NCI-H146 (cell line): ENCODE measurements at regions not wholly inside any gene's neighbourhood (a gene's known extent, or its start where the extent isn't known, plus 50 kb on each side); places are given as distances from the start of the nearest gene placed in this dataset.

Experiments
- DNase-seq: peaks from one replicate; lab custom pipeline; 2025; lab: John Stamatoyannopoulos, UW

DNA sequence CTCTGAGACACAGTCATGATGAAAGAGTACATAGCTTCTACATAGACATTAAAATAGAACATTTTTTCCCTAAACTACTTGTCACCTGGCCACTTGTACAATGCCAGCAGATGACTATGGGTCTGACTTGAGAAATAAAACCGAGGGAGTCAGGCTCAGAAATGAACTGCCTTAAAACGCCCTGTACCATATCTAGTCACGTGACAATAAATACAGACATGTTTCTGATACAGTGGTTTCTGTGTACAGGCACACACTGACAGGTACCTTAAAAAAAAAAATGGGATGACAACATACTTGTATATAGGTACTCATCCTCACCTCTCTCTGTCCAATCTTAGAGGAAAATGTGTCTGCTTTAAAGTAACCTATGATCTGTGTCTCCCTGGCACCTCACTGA, 144.1 kb downstream of the SH3BGRL2 start:
- no peak for DNase-seq

- no peak for DNase-seq
Observed at GRCh38 chr6:79764747-79765146, 133.6 kb downstream of the SH3BGRL2 start.

GRCh38 chr6:79763301-79763700, 132.2 kb downstream of the SH3BGRL2 start:
- no peak for DNase-seq

GRCh38 chr6:79762370-79762769, 131.2 kb downstream of the SH3BGRL2 start:
- DNase-seq, result peak; percentile 14

- no peak for DNase-seq
Observed at GRCh38 chr6:79756496-79756895, 125.4 kb downstream of the SH3BGRL2 start.

- DNase-seq, result no peak
Observed at GRCh38 chr6:79755967-79756366, 124.8 kb downstream of the SH3BGRL2 start.
